Activated naive CD4-positive, alpha-beta T cell treated with anti-CD3 and anti-CD28 coated beads for 36 hours (primary cell): ENCODE measurements at regions not wholly inside any gene's neighbourhood (a gene's known extent, or its start where the extent isn't known, plus 50 kb on each side); places are given as distances from the start of the nearest gene placed in this dataset.

Experiments
- CTCF ChIA-PET: fragments of 350-600 bp; sonication (Branson Sonifier 250); formaldehyde crosslinking; loops from one replicate; lab custom pipeline; 2021; ENCODE audit warnings: antibody characterized with exemption; lab: Charles Lee
- DNase-seq: peaks from one replicate; pipeline ENCODE4 v3.0.0-alpha.2; 2020
- H3K27ac Mint-ChIP-seq: one replicate; pipeline ENCODE4 v1.8.0; 2021; ENCODE audit warnings: mild to moderate bottlenecking, mixed read lengths
- H3K27me3 Mint-ChIP-seq: one replicate; pipeline ENCODE4 v1.8.0; 2021; ENCODE audit warnings: low read depth, mixed read lengths
- H3K36me3 Mint-ChIP-seq: one replicate; pipeline ENCODE4 v1.8.0; 2021; ENCODE audit warnings: low read depth, mixed read lengths
- H3K4me1 Mint-ChIP-seq: one replicate; pipeline ENCODE4 v1.8.0; 2021; ENCODE audit warnings: low read depth, mixed read lengths
- H3K4me3 Mint-ChIP-seq: one replicate; pipeline ENCODE4 v1.8.0; 2021; ENCODE audit warnings: mild to moderate bottlenecking, moderate library complexity, mixed read lengths
- H3K9me3 Mint-ChIP-seq: one replicate; pipeline ENCODE4 v1.8.0; 2021; ENCODE audit warnings: mixed read lengths
- intact Hi-C: fragments of 100-400 bp; cut with micrococcal nuclease; formaldehyde crosslinking; loops from one replicate; pipeline ENCODE4 v1.15.1; 2023

DNA sequence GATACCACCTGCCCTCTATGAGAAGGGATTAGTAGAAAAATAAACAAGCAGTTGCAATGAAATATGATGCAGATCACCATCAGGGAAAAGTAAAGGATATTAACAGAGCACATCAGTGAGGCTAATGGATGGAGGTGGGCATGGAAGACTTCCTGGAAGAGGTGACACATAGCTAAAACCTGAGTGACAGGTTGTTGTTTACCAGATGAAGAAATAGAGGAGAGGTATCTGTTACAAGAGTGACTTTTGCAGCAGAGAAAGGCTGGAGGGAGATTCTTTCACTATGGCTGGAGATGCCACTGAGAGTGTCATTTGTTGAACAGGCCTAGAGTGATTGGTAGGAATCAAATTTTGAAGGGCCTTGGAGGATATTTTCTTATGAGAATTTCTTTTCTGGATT is 646.2 kb downstream of the GATA3 start:
- Mint-ChIP-seq H3K27me3 (peaks cover 5% of the 10 kb centered on the region), H3K9me3 (no peaks in the 10 kb centered on the region), H3K36me3 (no peaks in the 10 kb centered on the region), H3K4me3 (no peak overlapping the region), H3K4me1 (no peaks in the 10 kb centered on the region), H3K27ac (no peak overlapping the region)
- DNase-seq, result no peak
- intact Hi-C loops, result no loop called here
- CTCF ChIA-PET, result no interaction called here

DNA sequence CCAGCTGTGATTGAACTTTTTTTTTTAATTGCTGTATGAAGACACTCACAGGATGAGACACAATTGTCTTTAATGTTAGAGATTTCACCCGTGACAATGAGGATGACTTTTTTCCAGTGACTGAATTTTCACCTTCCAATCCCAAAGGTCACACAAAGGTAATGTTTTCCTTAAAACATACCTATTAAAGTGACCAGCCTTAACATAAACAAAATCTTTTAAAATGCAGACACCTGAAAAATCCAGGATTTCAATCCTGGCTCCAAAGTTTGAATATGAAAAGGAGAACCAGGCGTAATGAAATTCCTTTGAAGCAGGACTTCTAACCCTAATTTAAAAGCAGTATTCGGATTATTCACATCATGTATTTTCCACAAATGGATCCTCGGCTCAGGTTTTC is 647.7 kb downstream of the GATA3 start:
- H3K36me3 Mint-ChIP-seq, result no peaks in the 10 kb centered on the region
- H3K4me1 Mint-ChIP-seq, result no peaks in the 10 kb centered on the region
- no peak overlapping the region for H3K4me3 Mint-ChIP-seq
- intact Hi-C loops, result no loop called here
- H3K27ac Mint-ChIP-seq, result no peak overlapping the region
- no peaks in the 10 kb centered on the region for H3K9me3 Mint-ChIP-seq
- DNase-seq, result no peak
- H3K27me3 Mint-ChIP-seq, result peaks cover 5% of the 10 kb centered on the region
- CTCF ChIA-PET, result no interaction called here

DNA sequence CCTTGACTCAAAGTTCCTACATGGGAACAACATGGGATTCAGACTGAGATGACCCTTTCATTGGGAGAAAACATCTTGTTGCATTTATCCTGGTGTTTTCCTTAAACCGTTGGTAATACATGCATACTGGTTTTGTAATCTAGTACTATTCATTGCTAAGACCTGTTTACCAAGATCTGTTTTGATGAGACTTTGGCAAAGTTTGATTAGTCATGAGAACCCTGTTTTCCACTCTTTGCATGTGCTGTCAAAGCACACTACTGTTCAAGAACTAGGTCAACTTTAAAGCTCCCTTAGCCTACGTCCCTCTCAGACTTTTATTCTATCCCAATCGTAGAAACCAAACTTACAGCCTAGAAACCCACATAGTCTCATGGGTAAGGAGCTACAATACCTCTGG is 650.9 kb downstream of the GATA3 start:
- H3K36me3 Mint-ChIP-seq, result no peaks in the 10 kb centered on the region
- intact Hi-C loops, result no loop called here
- no peak overlapping the region for H3K4me3 Mint-ChIP-seq
- no peak overlapping the region for H3K27ac Mint-ChIP-seq
- no peak for DNase-seq
- peaks cover 5% of the 10 kb centered on the region for H3K27me3 Mint-ChIP-seq
- CTCF ChIA-PET, result no interaction called here
- no peaks in the 10 kb centered on the region for H3K9me3 Mint-ChIP-seq
- H3K4me1 Mint-ChIP-seq, result no peaks in the 10 kb centered on the region

- no peaks in the 10 kb centered on the region for H3K36me3 Mint-ChIP-seq
These were observed 658.2 kb downstream of the GATA3 start for GRCh38 chr10:8712656-8713055.

GRCh38 chr10:8719971-8720370 is 665.5 kb downstream of the GATA3 start:
- Mint-ChIP-seq H3K27ac (no peak overlapping the region), H3K9me3 (peaks cover 20% of the 10 kb centered on the region), H3K36me3 (peaks cover 4% of the 10 kb centered on the region), H3K4me3 (no peak overlapping the region), H3K4me1 (no peaks in the 10 kb centered on the region), H3K27me3 (peaks cover 3% of the 10 kb centered on the region)
- CTCF ChIA-PET, result no interaction called here
- DNase-seq, result no peak
- intact Hi-C loops, result no loop called here

More at GRCh38 chr10:8712656-8713055, 658.2 kb downstream of the GATA3 start:
- Mint-ChIP-seq H3K9me3 (peaks cover 2% of the 10 kb centered on the region), H3K4me1 (no peaks in the 10 kb centered on the region), H3K27ac (no peak overlapping the region), H3K4me3 (no peak overlapping the region), H3K27me3 (peaks cover 3% of the 10 kb centered on the region)
- no peak for DNase-seq
- CTCF ChIA-PET, result no interaction called here
- intact Hi-C loops, result no loop called here

DNA sequence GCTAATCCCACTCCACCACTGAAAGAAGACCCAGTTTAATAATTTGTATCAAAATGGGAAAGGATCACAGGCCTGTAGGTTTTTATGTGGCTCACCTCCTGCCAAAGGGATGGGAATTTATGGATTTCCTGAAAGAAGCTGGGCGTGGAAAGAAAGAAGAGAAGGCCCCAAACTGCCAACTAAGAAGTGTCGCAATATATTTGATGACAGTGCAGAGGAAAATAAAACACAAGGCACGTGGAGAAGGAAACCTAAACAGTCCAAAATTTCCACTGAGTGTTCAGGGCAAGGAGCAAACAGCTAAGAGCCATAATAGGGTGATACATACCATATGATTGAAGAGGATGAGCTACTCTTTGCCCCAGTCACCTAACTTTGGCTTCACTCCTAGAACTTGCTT is 667.2 kb downstream of the GATA3 start:
- DNase-seq, result no peak
- Mint-ChIP-seq H3K4me3 (no peak overlapping the region), H3K36me3 (peaks cover 4% of the 10 kb centered on the region), H3K9me3 (peaks cover 19% of the 10 kb centered on the region), H3K27ac (no peak overlapping the region), H3K4me1 (no peaks in the 10 kb centered on the region), H3K27me3 (no peaks in the 10 kb centered on the region)
- CTCF ChIA-PET, result no interaction called here
- intact Hi-C loops, result no loop called here

- Mint-ChIP-seq H3K36me3 (peaks cover 4% of the 10 kb centered on the region), H3K4me1 (no peaks in the 10 kb centered on the region), H3K4me3 (no peak overlapping the region), H3K27ac (no peak overlapping the region), H3K27me3 (no peaks in the 10 kb centered on the region), H3K9me3 (peaks cover 19% of the 10 kb centered on the region)
- intact Hi-C loops, result no loop called here
- CTCF ChIA-PET, result no interaction called here
- DNase-seq, result no peak
These were observed 668.3 kb downstream of the GATA3 start for GRCh38 chr10:8722835-8723234.

GRCh38 chr10:8725343-8725742 is 670.9 kb downstream of the GATA3 start:
- Mint-ChIP-seq H3K4me1 (no peaks in the 10 kb centered on the region), H3K27me3 (peaks cover 5% of the 10 kb centered on the region), H3K36me3 (no peaks in the 10 kb centered on the region), H3K27ac (no peak overlapping the region), H3K9me3 (no peaks in the 10 kb centered on the region), H3K4me3 (no peak overlapping the region)
- DNase-seq, result no peak
- intact Hi-C loops, result no loop called here
- CTCF ChIA-PET, result no interaction called here

- H3K4me1 Mint-ChIP-seq, result no peaks in the 10 kb centered on the region
- peaks cover 5% of the 10 kb centered on the region for H3K27me3 Mint-ChIP-seq
- intact Hi-C loops, result no loop called here
- DNase-seq, result no peak
- CTCF ChIA-PET, result no interaction called here
- H3K9me3 Mint-ChIP-seq, result no peaks in the 10 kb centered on the region
- H3K36me3 Mint-ChIP-seq, result no peaks in the 10 kb centered on the region
- no peak overlapping the region for H3K27ac Mint-ChIP-seq
- no peak overlapping the region for H3K4me3 Mint-ChIP-seq
These were observed 671.7 kb downstream of the GATA3 start for GRCh38 chr10:8726084-8726778.

DNA sequence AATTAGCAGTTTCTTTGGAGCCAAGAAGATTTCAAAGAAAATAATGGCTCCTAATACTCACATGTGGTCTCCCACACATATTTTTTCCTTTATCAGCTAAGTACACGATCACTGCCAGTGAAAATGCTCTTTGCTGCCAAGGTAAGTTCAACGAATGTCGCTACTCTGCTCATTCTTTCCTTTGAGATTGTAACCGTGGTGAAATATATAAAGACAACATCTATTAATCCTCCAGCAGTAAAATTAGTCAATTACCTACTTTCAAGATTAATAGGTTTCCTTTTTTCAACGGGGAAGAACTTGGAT is 672.2 kb downstream of the GATA3 start:
- H3K36me3 Mint-ChIP-seq, result no peaks in the 10 kb centered on the region

GRCh38 chr10:8731121-8732095 is 676.9 kb downstream of the GATA3 start:
- Mint-ChIP-seq H3K4me3 (no peak overlapping the region), H3K9me3 (no peaks in the 10 kb centered on the region), H3K27ac (no peak overlapping the region), H3K27me3 (peaks cover 5% of the 10 kb centered on the region), H3K36me3 (no peaks in the 10 kb centered on the region), H3K4me1 (no peaks in the 10 kb centered on the region)
- DNase-seq, result no peak
- intact Hi-C loops, result no loop called here
- CTCF ChIA-PET, result interaction anchor here (0.6 kb wide), 1 partner anchor 485 kb away, joined by 3 read pairs; no protein-coding TSS in a partner anchor

More for the DNA sequence above, 672.2 kb downstream of the GATA3 start:
- DNase-seq, result no peak
- Mint-ChIP-seq H3K4me1 (no peaks in the 10 kb centered on the region), H3K9me3 (no peaks in the 10 kb centered on the region), H3K27me3 (peaks cover 5% of the 10 kb centered on the region), H3K4me3 (no peak overlapping the region), H3K27ac (no peak overlapping the region)
- intact Hi-C loops, result no loop called here
- CTCF ChIA-PET, result no interaction called here

DNA sequence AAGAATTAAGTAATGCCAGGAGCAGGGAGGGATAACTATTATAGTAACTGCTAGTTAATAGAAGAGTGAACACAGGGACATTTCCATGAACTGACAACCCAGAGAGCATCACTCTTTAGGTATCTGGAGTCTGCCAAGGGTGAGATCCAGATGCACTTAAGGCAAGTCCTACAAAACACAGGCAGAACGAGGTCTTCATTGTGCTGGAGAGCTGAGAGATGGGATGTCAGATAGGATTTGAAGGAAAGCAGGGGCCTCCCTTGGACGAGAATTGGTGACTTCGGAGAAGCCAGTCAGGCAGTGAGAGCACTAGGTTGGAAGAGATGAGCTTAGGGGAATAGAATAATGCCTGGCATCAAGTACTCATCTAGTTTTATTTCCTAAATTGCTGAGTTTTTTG is 684.5 kb downstream of the GATA3 start:
- Mint-ChIP-seq H3K9me3 (no peaks in the 10 kb centered on the region), H3K27me3 (no peaks in the 10 kb centered on the region), H3K27ac (no peak overlapping the region), H3K36me3 (no peaks in the 10 kb centered on the region), H3K4me1 (no peaks in the 10 kb centered on the region), H3K4me3 (no peak overlapping the region)
- no peak for DNase-seq
- intact Hi-C loops, result no loop called here
- CTCF ChIA-PET, result interaction anchor here (1.0 kb wide), 1 partner anchor 25 kb away, joined by 3 read pairs; no protein-coding TSS in a partner anchor
